ENCODE measurements at regions not wholly inside any gene's neighbourhood (a gene's known extent, or its start where the extent isn't known, plus 50 kb on each side); places are given as distances from the start of the nearest gene placed in this dataset.
"Not testable (repeated sequence)": the region's sequence is repeated elsewhere in the genome, so short reads cannot be mapped to it uniquely, and the experiment has no call there.

DNA sequence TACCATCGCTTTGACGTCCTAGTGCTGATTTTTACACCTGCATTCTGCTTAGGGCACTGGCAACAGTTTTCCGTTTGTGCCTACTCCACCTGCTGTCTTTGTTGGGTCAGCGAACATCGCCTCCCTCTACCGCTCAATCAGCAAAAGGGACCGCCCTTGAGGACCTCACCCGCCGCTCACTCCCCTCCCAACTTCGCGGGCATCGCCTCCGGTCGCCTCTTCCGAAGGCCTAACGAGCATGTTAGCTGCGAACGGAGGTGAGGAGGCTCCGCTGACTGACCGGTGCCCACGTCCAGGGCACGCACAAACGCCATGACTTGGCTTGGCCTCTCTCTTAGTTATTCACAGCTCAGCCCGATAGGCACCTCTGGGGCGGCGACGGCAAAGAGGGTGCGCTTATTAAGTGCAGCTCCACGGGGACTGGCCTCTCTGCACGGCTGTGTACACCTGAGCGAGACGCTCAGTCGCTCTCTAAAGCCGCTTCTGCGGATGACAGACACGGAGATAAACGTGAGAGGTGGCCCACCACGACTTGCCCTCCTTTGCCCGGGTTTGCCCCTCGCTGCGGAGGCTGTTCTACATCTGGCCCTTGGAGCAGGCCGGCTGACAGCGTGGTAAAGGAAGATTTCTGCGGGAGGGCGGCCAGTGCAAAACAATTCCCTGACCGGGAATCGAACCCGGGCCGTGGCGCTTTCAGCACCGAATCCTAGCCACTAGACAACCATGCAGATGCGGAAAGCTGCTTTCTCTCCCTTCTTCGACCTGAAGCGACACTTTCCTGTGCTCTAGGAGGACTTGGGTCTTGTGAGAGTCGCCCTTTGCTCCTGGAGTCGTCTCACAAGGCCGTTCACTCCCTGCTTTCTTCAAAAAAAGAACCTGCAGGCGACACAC, 81.6 kb upstream of the FCGR1A start:
- not testable (repeated sequence) for DNase-seq

GRCh38 chr1:149708192-149708853, 74.2 kb upstream of the FCGR1A start:
- not testable (repeated sequence) for DNase-seq

- not testable (repeated sequence) for DNase-seq
These were observed 70.8 kb upstream of the FCGR1A start for GRCh38 chr1:149711651-149712050.

DNA sequence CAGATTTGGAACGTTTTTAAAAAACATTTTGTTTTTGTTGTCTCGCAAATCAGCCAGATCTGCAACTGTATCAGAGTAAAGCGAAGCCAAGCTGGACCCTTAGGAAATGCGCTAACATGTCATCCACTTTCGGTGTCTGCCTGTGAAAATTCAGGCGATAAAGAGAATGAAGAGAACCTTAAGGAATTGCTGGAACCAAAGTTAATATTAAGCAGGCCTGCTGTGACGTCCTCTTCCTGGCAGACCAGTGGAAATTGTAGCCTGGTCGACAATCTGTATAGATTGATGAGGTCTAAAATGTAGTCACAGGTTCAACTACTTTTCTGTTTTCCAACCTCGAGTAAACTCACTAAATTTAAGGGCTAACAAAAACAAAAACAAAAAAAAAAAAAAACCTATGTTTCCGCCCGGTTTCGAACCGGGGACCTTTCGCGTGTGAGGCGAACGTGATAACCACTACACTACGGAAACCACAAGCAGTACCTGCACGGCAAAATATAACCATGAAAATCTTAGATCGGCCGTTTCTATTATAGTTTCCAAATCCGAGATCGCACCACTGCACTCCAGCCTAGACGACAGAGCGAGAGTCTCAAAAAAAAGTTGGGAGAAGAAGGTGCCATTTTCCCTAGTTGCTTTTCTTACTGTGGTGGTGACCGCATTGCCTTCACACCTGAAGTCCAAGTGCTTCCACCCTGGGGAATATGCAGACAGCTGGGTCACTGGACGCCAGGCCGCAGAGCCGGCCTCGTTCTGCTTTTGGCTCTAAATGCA, 70.2 kb upstream of the FCGR1A start:
- DNase-seq: not testable (repeated sequence)

- DNase-seq: not testable (repeated sequence)
These were observed 69.0 kb upstream of the FCGR1A start for GRCh38 chr1:149713513-149713912.

DNA sequence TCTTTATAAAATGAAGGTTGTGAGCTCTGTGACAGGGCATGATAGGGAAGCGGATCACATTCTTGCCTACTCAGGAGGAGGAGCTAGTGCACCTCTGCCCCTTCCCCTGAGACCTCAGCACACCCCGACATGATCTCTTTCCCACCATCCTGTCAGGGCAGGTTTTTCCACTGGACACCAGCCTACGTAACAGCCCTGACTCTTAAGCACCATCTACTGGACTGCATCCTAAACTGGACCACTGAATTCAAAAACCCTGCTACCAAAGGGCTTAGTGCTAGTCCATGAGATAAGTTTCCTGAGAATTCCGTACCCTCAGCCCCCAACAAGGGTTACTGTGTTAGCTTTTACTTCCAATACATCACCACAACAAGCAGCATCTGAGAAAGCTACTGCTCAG, 68.5 kb upstream of the FCGR1A start:
- not testable (repeated sequence) for DNase-seq

DNA sequence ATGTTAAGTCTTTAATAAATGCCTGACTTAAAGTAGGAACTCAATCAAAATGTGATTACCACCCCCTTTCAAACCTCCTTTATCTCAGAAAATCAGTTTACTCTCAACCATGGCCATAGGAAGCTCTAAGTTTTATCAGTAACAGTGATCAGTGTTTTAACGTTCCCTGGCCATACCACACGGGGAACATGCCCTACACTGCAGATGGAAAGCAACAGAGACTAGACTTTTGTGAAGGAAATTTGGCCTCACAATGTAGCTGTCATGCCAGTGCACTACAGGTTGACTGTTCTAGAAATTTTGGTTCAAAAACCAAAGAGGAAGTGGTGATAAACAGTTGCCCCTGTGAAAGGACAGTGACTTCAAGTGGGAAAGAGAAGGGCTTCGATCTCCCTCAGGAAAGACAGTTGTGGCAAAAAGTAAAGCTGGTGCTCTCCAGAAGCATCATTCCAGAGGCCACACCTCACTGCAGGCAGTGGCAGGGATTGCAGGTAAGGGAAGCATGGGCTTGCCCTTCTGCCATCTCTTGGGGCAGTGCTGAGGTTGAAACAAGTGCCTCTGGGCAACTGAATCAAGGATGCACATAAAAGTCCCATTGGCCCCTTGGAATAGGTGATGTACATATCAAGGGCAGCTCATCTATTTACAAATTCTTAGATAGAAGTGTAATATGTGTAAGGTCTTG, 57.7 kb upstream of the FCGR1A start:
- not testable (repeated sequence) for DNase-seq

DNA sequence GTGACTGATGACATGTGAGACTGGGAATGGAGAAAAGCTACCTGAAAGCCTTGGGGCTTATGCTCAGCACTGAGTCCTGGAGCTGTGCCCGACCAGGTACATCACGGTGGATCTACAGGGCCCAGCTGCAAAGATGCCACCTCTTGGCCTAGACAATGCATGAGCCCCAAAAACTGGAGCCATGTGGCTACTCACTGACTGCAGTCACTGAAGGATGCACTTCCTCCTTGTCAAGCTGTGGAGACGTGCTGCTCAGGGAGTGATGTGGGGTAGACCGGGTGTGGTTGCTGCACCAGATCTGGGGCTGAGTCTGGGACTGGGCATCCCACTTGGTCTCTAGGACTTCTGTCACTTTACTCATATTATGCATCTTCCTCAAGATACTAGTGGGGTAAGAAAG, 55.8 kb upstream of the FCGR1A start:
- DNase-seq: not testable (repeated sequence)

- DNase-seq: not testable (repeated sequence)
These were observed 53.9 kb upstream of the FCGR1A start for GRCh38 chr1:149728598-149728997.
